Activated CD4-positive, alpha-beta T cell treated with anti-CD3 and anti-CD28 coated beads, Interleukin-2, amount 10 ng/mL, durations not matched to agents 24 days and 14 days (primary cell): ENCODE measurements at regions not wholly inside any gene's neighbourhood (a gene's known extent, or its start where the extent isn't known, plus 50 kb on each side); places are given as distances from the start of the nearest gene placed in this dataset.

Source experiments
- DNase-seq: peaks from one replicate; pipeline ENCODE4 v3.0.0; 2022
- H3K27ac Mint-ChIP-seq: one replicate; pipeline ENCODE4 v1.8.0; 2022; ENCODE audit warnings: mild to moderate bottlenecking, mixed read lengths
- H3K27me3 Mint-ChIP-seq: one replicate; pipeline ENCODE4 v1.8.0; 2022; ENCODE audit warnings: mixed read lengths
- H3K36me3 Mint-ChIP-seq: one replicate; pipeline ENCODE4 v1.8.0; 2022; ENCODE audit warnings: low read depth, mild to moderate bottlenecking, mixed read lengths
- H3K4me1 Mint-ChIP-seq: one replicate; pipeline ENCODE4 v1.8.0; 2021; ENCODE audit warnings: mixed read lengths
- H3K4me3 Mint-ChIP-seq: one replicate; pipeline ENCODE4 v1.8.0; 2022; ENCODE audit warnings: mild to moderate bottlenecking, moderate library complexity, mixed read lengths
- H3K9me3 Mint-ChIP-seq: one replicate; pipeline ENCODE4 v1.8.0; 2021; ENCODE audit warnings: mixed read lengths
- intact Hi-C: fragments of 100-400 bp; cut with micrococcal nuclease; formaldehyde crosslinking; loops from one replicate; pipeline ENCODE4 v1.15.1; 2023

DNA sequence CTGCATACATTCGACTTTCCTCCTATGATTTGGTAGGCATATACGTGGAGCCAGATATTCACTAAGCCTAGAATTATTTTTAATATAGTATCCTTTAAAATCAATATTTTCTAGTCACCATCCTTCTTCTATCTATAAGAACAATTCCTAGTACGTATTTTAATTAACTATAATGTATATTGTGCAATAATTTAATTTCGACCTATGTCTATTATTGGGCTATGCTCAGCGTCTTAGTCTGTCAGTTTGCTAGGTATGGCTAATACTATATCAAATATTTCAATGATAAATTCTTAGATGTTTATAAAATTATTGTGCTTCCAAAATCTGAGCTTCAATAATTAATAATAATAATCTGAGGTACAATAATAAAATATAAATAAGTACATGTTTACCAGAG, 705.3 kb downstream of the PRELID2 start:
- Mint-ChIP-seq H3K9me3 (no peaks in the 10 kb centered on the region), H3K4me3 (no peak overlapping the region), H3K27ac (no peak overlapping the region), H3K27me3 (no peaks in the 10 kb centered on the region), H3K4me1 (no peaks in the 10 kb centered on the region), H3K36me3 (no peaks in the 10 kb centered on the region)
- intact Hi-C loops = no loop called here
- DNase-seq = no peak

DNA sequence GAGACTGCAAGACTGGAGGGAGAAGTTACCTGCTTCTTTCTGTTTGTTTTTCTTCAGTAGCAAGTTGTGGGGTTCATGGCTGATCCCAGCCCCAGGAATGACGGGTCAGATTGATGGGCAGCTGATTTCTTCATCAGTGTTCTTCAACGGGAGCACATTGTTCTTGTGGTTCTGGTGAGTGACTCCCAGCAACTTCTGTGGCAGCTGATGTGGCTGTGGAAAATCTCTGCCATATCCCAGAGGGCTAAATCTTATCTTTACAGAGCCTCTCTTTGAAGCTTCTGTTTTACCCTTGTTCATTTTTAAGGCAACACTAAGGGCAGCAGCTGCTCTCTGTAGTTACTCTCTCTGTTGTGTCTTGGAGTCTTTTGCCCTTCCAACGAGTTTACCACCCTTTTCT, 710.3 kb downstream of the PRELID2 start:
- intact Hi-C loops = no loop called here
- no peak for DNase-seq
- Mint-ChIP-seq H3K27me3 (no peaks in the 10 kb centered on the region), H3K4me3 (no peak overlapping the region), H3K4me1 (no peaks in the 10 kb centered on the region), H3K9me3 (no peaks in the 10 kb centered on the region), H3K27ac (no peak overlapping the region), H3K36me3 (no peaks in the 10 kb centered on the region)

DNA sequence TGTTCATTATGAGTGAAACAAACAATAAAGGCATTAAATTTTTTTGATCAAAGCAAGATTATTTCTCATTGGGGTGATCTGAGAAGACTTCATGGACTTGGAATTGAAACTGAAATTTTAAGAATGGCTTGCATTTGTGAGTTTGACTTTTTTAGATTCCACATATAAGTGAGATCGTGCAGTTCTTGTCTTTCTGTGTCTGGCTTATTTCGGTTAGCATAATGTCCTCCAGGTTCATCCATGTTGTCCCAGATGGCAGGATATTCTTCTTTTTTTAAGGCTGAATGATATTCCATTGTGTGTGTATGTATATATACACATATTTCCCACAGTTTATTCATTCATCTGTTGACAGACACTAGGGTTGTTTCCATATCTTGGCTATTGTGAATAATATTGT, 716.5 kb downstream of the PRELID2 start:
- Mint-ChIP-seq H3K27ac (no peak overlapping the region), H3K9me3 (peaks cover under 1% of the 10 kb centered on the region), H3K27me3 (no peaks in the 10 kb centered on the region), H3K36me3 (no peaks in the 10 kb centered on the region), H3K4me1 (no peaks in the 10 kb centered on the region), H3K4me3 (no peak overlapping the region)
- DNase-seq = no peak
- intact Hi-C loops = no loop called here

DNA sequence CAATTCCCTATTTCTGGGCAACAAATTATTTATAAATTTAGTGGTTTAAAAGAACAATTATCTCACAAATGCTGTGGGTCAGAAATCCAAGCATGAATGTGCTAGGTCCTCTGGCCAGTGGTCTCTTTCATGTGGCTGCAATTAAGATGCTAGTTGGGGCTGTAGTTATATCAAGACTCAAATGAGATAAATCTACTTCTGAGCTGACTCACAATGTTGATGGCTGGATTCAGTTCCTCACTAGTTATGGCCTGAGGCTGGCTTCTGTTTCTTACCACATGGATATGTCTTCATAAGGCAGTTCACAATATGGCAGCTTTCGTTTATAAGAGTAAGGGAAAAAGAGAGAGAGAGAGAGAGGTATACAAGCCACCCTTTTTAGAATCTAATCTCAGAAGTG, 717.0 kb downstream of the PRELID2 start:
- DNase-seq = no peak
- H3K27me3 Mint-ChIP-seq = no peaks in the 10 kb centered on the region
- peaks cover 4% of the 10 kb centered on the region for H3K9me3 Mint-ChIP-seq
- H3K4me3 Mint-ChIP-seq = no peak overlapping the region
- no peak overlapping the region for H3K27ac Mint-ChIP-seq
- H3K4me1 Mint-ChIP-seq = no peaks in the 10 kb centered on the region
- no peaks in the 10 kb centered on the region for H3K36me3 Mint-ChIP-seq
- intact Hi-C loops = no loop called here

DNA sequence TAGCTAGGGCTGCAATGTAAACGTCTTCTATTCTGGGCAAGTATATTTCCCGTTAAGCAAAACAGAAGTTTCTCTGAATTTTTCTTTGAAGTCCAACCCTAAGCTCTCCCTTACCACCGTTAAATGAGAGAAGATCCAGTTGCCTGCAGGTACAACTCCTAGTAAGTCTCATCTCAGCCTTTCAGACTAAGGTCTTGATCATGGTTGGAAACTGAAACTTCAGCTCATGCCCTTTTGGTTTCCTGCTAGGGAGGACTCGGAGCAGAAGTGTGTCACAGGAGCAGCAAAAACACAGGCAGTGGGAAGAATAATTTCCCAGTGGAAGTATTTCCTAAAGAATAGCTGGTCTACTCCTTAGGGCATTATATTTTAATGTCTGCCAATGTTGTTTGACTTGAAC, 717.9 kb downstream of the PRELID2 start:
- intact Hi-C loops = no loop called here
- no peak overlapping the region for H3K4me3 Mint-ChIP-seq
- no peak overlapping the region for H3K27ac Mint-ChIP-seq
- H3K36me3 Mint-ChIP-seq = no peaks in the 10 kb centered on the region
- H3K27me3 Mint-ChIP-seq = no peaks in the 10 kb centered on the region
- DNase-seq = no peak
- peaks cover 4% of the 10 kb centered on the region for H3K9me3 Mint-ChIP-seq
- H3K4me1 Mint-ChIP-seq = no peaks in the 10 kb centered on the region

DNA sequence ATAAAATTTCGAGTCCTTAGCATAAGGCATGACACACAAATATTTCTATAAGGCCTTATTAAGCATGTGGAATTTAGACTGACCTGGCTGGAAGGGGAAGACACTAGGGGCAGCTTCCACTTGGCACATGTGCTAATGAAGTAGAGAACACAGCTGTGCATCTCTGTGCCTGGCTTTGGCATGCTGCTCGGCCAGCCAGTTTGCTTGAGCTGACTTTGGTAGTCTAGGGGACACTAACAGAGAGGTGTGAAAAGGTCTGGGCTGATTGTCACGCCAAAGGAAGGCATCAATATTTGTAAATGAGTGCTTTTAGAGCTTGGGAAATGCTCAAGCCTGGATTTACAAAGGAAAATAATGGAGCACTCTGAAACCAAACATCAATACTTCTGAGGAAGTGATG, 723.7 kb downstream of the PRELID2 start:
- DNase-seq = no peak
- H3K36me3 Mint-ChIP-seq = no peaks in the 10 kb centered on the region
- intact Hi-C loops = no loop called here
- no peaks in the 10 kb centered on the region for H3K4me1 Mint-ChIP-seq
- H3K27ac Mint-ChIP-seq = no peak overlapping the region
- H3K27me3 Mint-ChIP-seq = no peaks in the 10 kb centered on the region
- no peak overlapping the region for H3K4me3 Mint-ChIP-seq
- H3K9me3 Mint-ChIP-seq = peaks cover 8% of the 10 kb centered on the region

DNA sequence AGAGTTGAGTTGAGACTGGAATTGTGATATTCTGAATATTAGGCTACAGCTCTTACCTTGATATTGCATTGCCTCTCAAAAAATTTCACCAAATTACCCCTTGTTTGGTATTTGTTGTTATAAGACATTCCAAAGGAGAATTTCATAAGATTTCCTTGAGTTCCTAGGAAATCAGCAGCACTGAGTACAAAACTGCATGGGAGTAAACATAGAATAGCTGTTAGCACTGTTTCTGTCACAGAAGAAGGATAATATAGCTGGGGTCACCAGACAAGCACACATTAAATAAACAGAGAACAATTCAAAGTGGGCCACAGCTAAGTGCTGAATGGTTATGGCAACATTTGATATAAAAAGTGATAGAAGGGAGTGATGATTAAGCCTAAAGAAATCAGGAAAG, 724.3 kb downstream of the PRELID2 start:
- Mint-ChIP-seq H3K27me3 (no peaks in the 10 kb centered on the region), H3K27ac (no peak overlapping the region), H3K4me1 (no peaks in the 10 kb centered on the region), H3K4me3 (no peak overlapping the region), H3K36me3 (no peaks in the 10 kb centered on the region), H3K9me3 (peaks cover 8% of the 10 kb centered on the region)
- intact Hi-C loops = no loop called here
- no peak for DNase-seq

DNA sequence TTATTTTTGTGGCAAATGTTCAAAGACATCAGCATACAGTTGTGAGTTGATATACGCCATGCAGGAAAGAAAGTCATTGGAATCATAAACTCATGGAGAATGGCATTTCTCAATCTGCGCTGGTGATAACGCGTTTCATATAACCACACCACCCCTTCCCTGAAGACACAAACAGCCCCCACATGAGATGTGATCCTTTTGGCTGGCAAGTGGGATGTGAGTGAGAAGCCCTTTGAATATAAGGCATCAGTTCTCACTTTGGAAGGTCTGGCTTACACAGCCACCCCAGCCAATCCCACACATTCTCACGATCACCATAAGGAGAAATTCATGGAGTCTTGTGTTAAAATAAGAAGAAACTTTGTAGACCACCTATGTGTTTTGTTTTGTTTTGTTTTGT, 725.0 kb downstream of the PRELID2 start:
- H3K36me3 Mint-ChIP-seq = no peaks in the 10 kb centered on the region
- no peak for DNase-seq
- no peaks in the 10 kb centered on the region for H3K27me3 Mint-ChIP-seq
- no peak overlapping the region for H3K4me3 Mint-ChIP-seq
- H3K9me3 Mint-ChIP-seq = peaks cover 8% of the 10 kb centered on the region
- H3K27ac Mint-ChIP-seq = no peak overlapping the region
- intact Hi-C loops = no loop called here
- H3K4me1 Mint-ChIP-seq = no peaks in the 10 kb centered on the region

DNA sequence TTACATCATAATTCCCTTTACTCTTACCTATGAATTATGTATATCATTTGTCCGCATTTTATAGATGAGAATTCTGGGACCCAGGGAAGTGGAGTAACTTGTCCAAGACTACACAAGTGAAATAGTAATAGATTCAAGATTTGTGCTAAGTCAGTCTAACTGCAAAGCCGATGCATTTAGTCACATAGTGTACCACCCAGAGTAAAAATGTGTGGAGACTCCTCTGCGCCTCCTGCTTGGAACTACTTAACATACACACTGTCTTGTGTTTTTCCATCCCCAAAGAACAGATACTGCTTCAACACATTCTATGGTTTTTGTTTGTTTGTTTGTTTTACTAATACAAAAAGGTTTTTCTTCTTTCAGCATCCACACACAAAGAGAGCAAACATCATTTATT, 729.8 kb downstream of the PRELID2 start:
- no peak for DNase-seq
- H3K27me3 Mint-ChIP-seq = no peaks in the 10 kb centered on the region
- no peaks in the 10 kb centered on the region for H3K4me1 Mint-ChIP-seq
- H3K4me3 Mint-ChIP-seq = no peak overlapping the region
- H3K27ac Mint-ChIP-seq = no peak overlapping the region
- H3K9me3 Mint-ChIP-seq = peaks cover 5% of the 10 kb centered on the region
- intact Hi-C loops = no loop called here
- H3K36me3 Mint-ChIP-seq = no peaks in the 10 kb centered on the region

DNA sequence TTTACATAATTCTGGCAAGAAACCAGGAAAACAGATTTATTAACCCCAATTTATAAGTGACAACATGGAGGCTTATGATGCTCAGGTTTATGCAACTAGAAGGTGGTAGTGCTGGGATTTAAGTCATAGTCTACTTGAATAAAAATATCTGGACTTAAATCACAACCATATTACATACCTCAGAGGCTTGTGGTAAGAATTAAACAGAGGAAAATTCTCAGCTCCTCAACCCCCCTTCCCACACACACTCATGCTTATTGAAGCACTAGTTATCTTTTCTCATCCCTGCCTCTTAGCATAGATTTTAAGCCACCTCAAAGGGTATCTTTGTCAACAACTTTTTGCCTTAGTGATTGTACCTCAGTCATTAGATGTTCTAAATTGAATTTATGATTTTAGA, 731.0 kb downstream of the PRELID2 start:
- Mint-ChIP-seq H3K4me3 (no peak overlapping the region), H3K4me1 (no peaks in the 10 kb centered on the region), H3K27ac (no peak overlapping the region), H3K9me3 (peaks cover 2% of the 10 kb centered on the region), H3K27me3 (no peaks in the 10 kb centered on the region), H3K36me3 (no peaks in the 10 kb centered on the region)
- DNase-seq = no peak
- intact Hi-C loops = no loop called here

DNA sequence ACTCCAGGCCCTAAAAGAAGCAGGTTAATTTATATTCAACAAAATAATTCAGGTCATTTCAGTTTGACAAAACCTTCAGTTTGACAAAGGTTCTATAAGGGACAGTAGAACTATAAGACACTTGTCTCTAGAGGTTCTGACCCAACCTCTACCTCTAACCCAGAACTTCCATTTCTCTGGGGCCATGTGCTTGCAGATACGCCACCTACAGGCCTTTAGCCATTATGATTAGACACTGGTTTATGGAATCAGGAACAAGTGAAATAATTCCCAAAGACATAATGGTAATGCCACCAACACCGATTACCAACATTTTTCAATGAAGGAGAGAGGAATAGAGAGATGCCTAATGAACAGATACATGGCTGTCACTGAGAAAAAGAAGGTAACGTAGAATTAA, 733.9 kb downstream of the PRELID2 start:
- Mint-ChIP-seq H3K4me3 (no peak overlapping the region), H3K27ac (no peak overlapping the region), H3K9me3 (no peaks in the 10 kb centered on the region), H3K4me1 (no peaks in the 10 kb centered on the region), H3K27me3 (no peaks in the 10 kb centered on the region), H3K36me3 (no peaks in the 10 kb centered on the region)
- no peak for DNase-seq
- intact Hi-C loops = no loop called here

DNA sequence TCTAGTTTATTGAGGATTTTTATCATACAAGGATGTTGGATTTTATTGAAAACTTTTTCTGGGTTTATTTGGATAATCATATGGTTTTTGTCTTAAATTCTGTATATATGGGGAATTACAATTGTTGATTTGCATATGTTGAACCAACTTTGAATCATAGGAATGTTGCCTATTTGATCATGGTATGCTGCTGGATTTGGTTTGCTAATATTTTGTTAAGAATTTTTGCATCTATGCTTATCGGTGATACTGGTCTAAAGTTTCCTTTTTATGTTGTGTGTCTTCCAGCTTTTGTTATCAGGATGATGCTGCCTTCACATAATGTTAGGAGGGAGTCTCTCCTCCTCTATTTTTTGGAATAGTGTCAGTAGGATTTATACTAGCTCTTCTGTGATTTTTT, 745.0 kb downstream of the PRELID2 start:
- Mint-ChIP-seq H3K27me3 (no peaks in the 10 kb centered on the region), H3K4me1 (no peaks in the 10 kb centered on the region), H3K36me3 (no peaks in the 10 kb centered on the region), H3K27ac (no peak overlapping the region), H3K9me3 (peaks cover 3% of the 10 kb centered on the region), H3K4me3 (no peak overlapping the region)
- no peak for DNase-seq
- intact Hi-C loops = no loop called here

DNA sequence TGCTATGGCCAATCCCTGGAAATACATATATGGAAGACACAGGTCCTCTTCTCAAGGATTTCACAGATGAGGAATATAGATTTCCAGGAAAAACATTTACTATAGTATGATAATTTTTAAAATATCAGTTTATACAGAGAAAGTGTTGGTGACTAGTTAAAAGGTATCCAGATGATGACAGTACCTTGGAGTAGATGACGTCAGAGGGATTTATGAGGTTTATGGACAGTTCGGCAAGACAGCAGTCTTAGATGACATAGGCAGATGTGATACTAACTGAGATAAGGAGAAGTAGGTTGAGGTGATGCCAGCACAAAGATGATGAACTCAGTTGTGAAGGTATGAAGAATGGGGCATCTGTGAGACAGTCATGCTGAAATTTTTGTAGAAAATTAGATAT, 750.3 kb downstream of the PRELID2 start:
- no peak overlapping the region for H3K27ac Mint-ChIP-seq
- DNase-seq = no peak
- no peaks in the 10 kb centered on the region for H3K36me3 Mint-ChIP-seq
- no peak overlapping the region for H3K4me3 Mint-ChIP-seq
- H3K27me3 Mint-ChIP-seq = no peaks in the 10 kb centered on the region
- H3K9me3 Mint-ChIP-seq = peaks cover 3% of the 10 kb centered on the region
- no peaks in the 10 kb centered on the region for H3K4me1 Mint-ChIP-seq
- intact Hi-C loops = no loop called here

DNA sequence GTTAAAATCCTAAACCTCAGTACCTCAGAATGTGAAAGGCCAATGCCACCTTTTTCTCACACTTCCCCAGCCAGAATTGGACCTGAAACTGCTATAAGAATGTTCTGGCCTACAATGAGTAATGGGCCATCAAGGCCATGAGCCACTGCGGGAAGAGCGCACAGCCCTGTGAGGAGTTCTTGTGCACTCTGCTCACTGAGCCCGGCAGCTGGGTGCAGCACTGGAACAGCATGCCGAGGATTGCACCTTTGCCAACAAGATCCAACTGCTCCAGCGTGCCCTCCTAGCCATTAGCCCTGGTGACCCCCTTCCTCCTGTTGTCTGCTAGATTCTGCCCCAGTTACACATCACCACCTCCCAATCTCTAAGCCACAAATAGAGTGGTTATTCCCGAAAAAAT, 758.1 kb downstream of the PRELID2 start:
- intact Hi-C loops = no loop called here
- no peaks in the 10 kb centered on the region for H3K4me1 Mint-ChIP-seq
- no peaks in the 10 kb centered on the region for H3K27me3 Mint-ChIP-seq
- no peaks in the 10 kb centered on the region for H3K9me3 Mint-ChIP-seq
- DNase-seq = no peak
- H3K36me3 Mint-ChIP-seq = no peaks in the 10 kb centered on the region
- H3K4me3 Mint-ChIP-seq = no peak overlapping the region
- no peak overlapping the region for H3K27ac Mint-ChIP-seq

DNA sequence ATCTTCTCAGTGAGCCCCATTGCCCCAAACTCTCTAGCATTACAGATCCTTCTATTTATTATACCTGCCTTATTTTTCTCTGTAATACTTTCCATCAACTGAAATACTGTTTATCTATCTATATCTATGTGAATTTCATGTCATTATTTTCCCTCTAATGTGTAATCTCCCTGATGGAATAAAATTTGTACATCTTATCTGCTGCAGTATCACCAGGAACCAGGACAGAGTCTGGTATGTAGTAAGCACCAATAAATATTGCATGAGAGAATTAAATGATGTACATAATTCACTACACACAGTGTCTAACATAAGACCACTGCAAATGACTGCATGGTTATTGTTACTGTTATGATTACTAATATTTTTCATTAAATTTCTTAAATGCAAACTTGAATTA, 759.1 kb downstream of the PRELID2 start:
- H3K4me3 Mint-ChIP-seq = no peak overlapping the region
- H3K36me3 Mint-ChIP-seq = no peaks in the 10 kb centered on the region
- intact Hi-C loops = no loop called here
- no peak overlapping the region for H3K27ac Mint-ChIP-seq
- H3K9me3 Mint-ChIP-seq = no peaks in the 10 kb centered on the region
- DNase-seq = no peak
- no peaks in the 10 kb centered on the region for H3K4me1 Mint-ChIP-seq
- H3K27me3 Mint-ChIP-seq = no peaks in the 10 kb centered on the region

DNA sequence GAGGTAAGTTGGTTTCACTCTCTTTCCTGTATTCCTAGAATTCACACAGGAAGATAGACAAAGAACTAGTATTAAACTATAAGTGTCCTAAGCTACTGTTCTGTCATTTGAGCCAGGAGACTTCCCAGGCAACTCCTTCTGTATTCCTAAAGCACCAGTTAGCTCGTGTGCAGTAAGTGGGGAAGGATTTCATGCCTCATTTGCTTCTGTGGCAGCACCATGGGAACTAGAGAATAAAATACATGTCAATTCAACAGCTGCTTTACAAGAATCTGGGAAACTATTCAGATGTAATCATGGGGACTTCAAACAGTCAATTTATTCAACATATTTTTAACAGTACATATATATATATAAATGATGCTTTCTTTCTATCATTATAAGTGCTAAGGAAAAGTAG, 762.3 kb downstream of the PRELID2 start:
- no peak for DNase-seq
- H3K9me3 Mint-ChIP-seq = no peaks in the 10 kb centered on the region
- H3K27ac Mint-ChIP-seq = no peak overlapping the region
- no peaks in the 10 kb centered on the region for H3K4me1 Mint-ChIP-seq
- no peak overlapping the region for H3K4me3 Mint-ChIP-seq
- no peaks in the 10 kb centered on the region for H3K36me3 Mint-ChIP-seq
- H3K27me3 Mint-ChIP-seq = no peaks in the 10 kb centered on the region
- intact Hi-C loops = no loop called here
